Gastrocnemius medialis (tissue), 4 donors: ENCODE measurements at regions not wholly inside any gene's neighbourhood (a gene's known extent, or its start where the extent isn't known, plus 50 kb on each side); places are given as distances from the start of the nearest gene placed in this dataset.
A peak's percentile ranks its signal among the peaks of the same experiment; 100 is the strongest.

ENCODE experiments used
- ATAC-seq, 2 donors: fragments of 150-250 bp; one replicate each; pipeline ENCODE4 v1.9.1; 2016
- DNase-seq, 2 donors: peaks; one replicate each; pipeline ENCODE4 v3.0.0-alpha.2; 2019
- H3K27ac ChIP-seq, 4 donors: fragments of 200-600 bp; sonication (generic); 1 replicate in 1 of 4; 2 replicates in 3 of 4; pipeline ENCODE4 v1.5.1; 2016 to 2018; ENCODE audit warnings: mild to moderate bottlenecking in 2 of 4, moderate library complexity in 1 of 4
- H3K27me3 ChIP-seq, 3 donors: fragments of 200-600 bp; sonication (generic) in 2 of 3; 1 replicate in 1 of 3; 2 replicates in 2 of 3; pipeline versions ENCODE4 v1.5.1 to v1.6.0; 2016 to 2019; ENCODE audit warnings: mild to moderate bottlenecking in 1 of 3, moderate library complexity in 1 of 3
- H3K36me3 ChIP-seq, 2 donors: fragments of 200-600 bp; sonication (generic) in 1 of 2; one replicate each; pipeline ENCODE4 v1.5.1; 2017 to 2018
- H3K4me1 ChIP-seq, 2 donors: fragments of 200-600 bp; sonication (generic) in 1 of 2; one replicate each; pipeline ENCODE4 v1.5.1; 2016 to 2017; ENCODE audit warnings: mild to moderate bottlenecking in 2 of 2
- H3K4me3 ChIP-seq, 4 donors: fragments of 200-600 bp; sonication (generic) in 3 of 4; 1 replicate in 1 of 4; 2 replicates in 3 of 4; pipeline ENCODE4 v1.5.1; 2016 to 2019; ENCODE audit warnings: mild to moderate bottlenecking in 2 of 4
- H3K9me3 ChIP-seq, 3 donors: fragments of 200-600 bp; sonication (generic) in 2 of 3; 1 replicate in 1 of 3; 2 replicates in 2 of 3; pipeline ENCODE4 v1.5.1; 2016 to 2019
- POLR2A ChIP-seq, 2 donors: fragments of 450-650 bp; IDR thresholded peaks; one replicate each; pipeline ENCODE4 v1.6.1; 2017; ENCODE audit warnings: antibody characterized with exemption in 2 of 2, mild to moderate bottlenecking in 2 of 2, moderate library complexity in 2 of 2
- in situ Hi-C, 4 donors: fragments of 200-750 bp; cut with MboI; loops; one replicate each; pipeline versions ENCODE4 v1.15.0 to v1.8.0; 2017; ENCODE audit warnings: low sequenced_read_pairs in 4 of 4
- intact Hi-C: fragments of 100-400 bp; cut with DNase I; formaldehyde crosslinking; loops from one replicate; pipeline ENCODE4 v1.15.1; 2023; ENCODE audit warnings: low total_unique reads
- TF ChIP-seq, protein P1 (sequence below), 5 experiments: fragments of 450-650 bp in 3 of 5; fragments of 200-600 bp in 2 of 5; sonication (generic) in 2 of 5; IDR thresholded peaks in 4 of 5; conservative IDR thresholded peaks in 1 of 5; 1 replicate in 4 of 5; 2 replicates in 1 of 5; pipeline ENCODE4 v1.5.1; 2016 to 2019; ENCODE audit warnings: antibody characterized with exemption in 5 of 5, mild to moderate bottlenecking in 3 of 5, moderate library complexity in 3 of 5

DNA sequence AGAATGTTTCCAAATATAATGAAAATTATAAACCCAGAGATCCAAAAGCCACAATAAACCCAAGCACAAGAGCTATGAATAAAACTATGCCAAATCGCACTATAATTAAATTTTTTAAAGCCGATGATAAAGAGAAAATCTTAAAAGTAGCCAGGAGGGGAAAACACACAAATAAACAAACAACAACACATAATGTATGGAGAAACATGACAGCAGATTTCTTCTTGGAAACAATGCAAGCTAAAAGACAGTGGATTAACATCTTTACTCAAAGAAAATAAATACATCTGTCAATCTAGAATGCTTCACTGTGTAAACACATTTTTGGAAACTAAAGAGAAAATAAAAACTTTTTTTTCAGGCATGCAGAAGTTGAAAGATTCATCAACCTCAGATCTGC is 53.0 kb upstream of the SMOX start:
- in situ Hi-C loops (loop anchor here in 2 of 4 donors (25.0 kb wide), 2 partner anchors 208 to 333 kb away; partner anchors contain the start of genes ADISSP (in 1 of the 2) and PANK2 (in 1 of the 2)), intact Hi-C loops (no loop called here)
- no peak for ATAC-seq
- TF ChIP-seq POLR2A (IDR thresholded peaks at IDR 0.05), result no peak
- TF ChIP-seq, protein P1, sequence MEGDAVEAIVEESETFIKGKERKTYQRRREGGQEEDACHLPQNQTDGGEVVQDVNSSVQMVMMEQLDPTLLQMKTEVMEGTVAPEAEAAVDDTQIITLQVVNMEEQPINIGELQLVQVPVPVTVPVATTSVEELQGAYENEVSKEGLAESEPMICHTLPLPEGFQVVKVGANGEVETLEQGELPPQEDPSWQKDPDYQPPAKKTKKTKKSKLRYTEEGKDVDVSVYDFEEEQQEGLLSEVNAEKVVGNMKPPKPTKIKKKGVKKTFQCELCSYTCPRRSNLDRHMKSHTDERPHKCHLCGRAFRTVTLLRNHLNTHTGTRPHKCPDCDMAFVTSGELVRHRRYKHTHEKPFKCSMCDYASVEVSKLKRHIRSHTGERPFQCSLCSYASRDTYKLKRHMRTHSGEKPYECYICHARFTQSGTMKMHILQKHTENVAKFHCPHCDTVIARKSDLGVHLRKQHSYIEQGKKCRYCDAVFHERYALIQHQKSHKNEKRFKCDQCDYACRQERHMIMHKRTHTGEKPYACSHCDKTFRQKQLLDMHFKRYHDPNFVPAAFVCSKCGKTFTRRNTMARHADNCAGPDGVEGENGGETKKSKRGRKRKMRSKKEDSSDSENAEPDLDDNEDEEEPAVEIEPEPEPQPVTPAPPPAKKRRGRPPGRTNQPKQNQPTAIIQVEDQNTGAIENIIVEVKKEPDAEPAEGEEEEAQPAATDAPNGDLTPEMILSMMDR (IDR thresholded peaks at IDR 0.05 in 4 of 5, conservative IDR thresholded peaks at IDR 0.05 in 1 of 5), result no peak
- H3K27ac ChIP-seq, result no peak overlapping the region
- H3K27me3 ChIP-seq, result no peaks in the 10 kb centered on the region
- no peak overlapping the region for H3K4me3 ChIP-seq
- H3K9me3 ChIP-seq, result no peaks in the 10 kb centered on the region
- DNase-seq, result no peak
- H3K36me3 ChIP-seq, result no peaks in the 10 kb centered on the region
- H3K4me1 ChIP-seq, result no peaks in the 10 kb centered on the region

DNA sequence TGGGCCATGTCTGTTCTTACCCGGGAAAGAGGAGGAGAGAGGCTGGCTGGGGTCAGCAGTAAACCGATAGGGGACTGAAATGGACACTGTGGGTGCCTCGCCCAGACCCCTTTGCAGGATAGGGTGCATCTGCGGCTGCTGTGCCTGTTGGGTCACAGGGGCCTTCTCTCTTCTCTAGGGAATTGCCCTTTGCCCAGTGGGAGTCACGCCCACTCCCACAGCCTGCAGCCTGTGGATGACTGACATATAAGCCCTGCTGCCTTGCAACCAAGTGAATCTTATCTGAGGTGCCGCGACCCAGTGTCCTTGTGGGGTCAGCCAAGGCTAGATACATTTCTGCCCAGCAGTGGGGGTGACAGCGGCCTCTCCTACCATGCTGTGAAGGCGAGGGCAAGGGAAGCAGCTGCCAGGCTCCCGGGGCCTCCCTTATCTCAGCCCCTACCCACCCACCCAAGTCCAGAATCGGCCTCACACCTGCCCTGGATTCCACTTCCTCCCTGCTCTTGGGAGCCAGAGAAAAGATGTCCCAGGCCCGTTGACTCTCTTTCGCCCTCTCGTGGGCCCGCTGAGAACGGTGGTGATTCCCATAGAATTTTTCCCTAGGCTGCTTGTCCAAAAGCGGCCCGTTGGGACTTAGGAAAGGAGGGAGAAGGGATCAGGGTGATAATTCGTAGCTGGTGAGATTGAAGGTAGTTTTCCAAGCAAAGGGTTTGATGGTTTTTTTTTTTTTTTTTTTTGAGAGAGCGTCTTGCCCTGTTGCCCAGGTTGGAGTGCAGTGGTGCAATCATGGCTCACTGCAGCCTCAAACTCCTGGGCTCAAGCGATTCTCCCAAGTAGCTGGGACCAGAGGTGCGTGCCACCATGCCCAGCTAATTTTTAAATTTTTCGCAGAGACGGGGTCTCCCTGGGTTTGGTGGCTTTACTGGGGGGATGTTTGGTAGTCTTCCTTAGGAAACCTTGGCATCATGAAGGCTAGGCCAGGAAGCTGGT is 56.8 kb upstream of the SMOX start:
- Histone ChIP-seq H3K9me3 (no peaks in the 10 kb centered on the region), H3K27ac (no peak overlapping the region), H3K4me3 (no peak overlapping the region), H3K27me3 (no peaks in the 10 kb centered on the region), H3K36me3 (no peaks in the 10 kb centered on the region), H3K4me1 (no peaks in the 10 kb centered on the region)
- TF ChIP-seq POLR2A (IDR thresholded peaks at IDR 0.05), result no peak
- TF ChIP-seq, protein P1 (IDR thresholded peaks at IDR 0.05 in 4 of 5, conservative IDR thresholded peaks at IDR 0.05 in 1 of 5), result peak in 2 of 5 experiments; percentile 50 to 66
- in situ Hi-C loops (loop anchor here in 2 of 4 donors (25.0 kb wide), 2 partner anchors 204 to 329 kb away; partner anchors contain the start of genes ADISSP (in 1 of the 2) and PANK2 (in 1 of the 2)), intact Hi-C loops (no loop called here)
- ATAC-seq, result peak in 1 of 2 donors; percentile 55
- DNase-seq, result no peak

DNA sequence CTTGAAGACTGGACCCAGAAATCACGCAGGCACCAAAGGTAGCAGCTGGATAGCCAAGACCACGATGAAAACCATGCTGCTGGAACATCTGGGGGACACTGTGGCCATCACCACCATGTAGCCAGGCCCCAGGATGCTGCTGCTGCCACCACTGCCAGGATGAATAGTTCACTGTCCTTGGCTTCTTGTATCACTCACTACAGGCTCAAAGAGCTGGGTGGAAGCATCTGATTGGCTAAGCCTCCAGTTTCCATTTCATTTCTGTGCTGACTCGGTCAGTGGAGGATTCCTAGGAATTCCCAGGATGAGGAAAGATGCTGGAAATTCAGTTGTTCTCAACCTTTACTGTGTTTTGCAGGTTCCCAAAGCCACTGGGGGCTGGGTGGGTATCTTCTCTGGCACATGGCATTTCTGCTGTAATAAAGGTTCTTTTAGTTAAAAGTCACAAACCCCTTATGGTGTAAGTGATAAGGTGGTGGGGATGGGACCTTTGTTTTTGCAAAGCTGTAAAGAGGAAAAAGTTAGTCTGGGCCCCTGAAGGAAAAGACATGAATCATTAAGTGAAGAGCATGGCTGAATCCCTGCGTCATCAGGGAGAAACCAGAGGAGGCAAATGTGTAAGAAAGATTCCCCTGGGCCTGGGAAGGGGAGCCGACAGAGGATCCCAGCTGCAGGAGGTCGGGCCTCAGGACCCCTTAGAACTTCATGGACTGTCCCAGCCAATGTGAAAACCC is 57.7 kb upstream of the SMOX start:
- H3K9me3 ChIP-seq, result no peaks in the 10 kb centered on the region
- no peak for TF ChIP-seq POLR2A (IDR thresholded peaks at IDR 0.05)
- TF ChIP-seq, protein P1 (IDR thresholded peaks at IDR 0.05 in 4 of 5, conservative IDR thresholded peaks at IDR 0.05 in 1 of 5), result no peak
- intact Hi-C loops, result no loop called here
- H3K4me1 ChIP-seq, result no peaks in the 10 kb centered on the region
- H3K27me3 ChIP-seq, result no peaks in the 10 kb centered on the region
- DNase-seq, result no peak
- in situ Hi-C loops, result loop anchor here in 2 of 4 donors (25.0 kb wide), 2 partner anchors 204 to 329 kb away; partner anchors contain the start of genes ADISSP (in 1 of the 2) and PANK2 (in 1 of the 2)
- ATAC-seq, result no peak
- H3K27ac ChIP-seq, result no peak overlapping the region
- no peaks in the 10 kb centered on the region for H3K36me3 ChIP-seq
- H3K4me3 ChIP-seq, result no peak overlapping the region

DNA sequence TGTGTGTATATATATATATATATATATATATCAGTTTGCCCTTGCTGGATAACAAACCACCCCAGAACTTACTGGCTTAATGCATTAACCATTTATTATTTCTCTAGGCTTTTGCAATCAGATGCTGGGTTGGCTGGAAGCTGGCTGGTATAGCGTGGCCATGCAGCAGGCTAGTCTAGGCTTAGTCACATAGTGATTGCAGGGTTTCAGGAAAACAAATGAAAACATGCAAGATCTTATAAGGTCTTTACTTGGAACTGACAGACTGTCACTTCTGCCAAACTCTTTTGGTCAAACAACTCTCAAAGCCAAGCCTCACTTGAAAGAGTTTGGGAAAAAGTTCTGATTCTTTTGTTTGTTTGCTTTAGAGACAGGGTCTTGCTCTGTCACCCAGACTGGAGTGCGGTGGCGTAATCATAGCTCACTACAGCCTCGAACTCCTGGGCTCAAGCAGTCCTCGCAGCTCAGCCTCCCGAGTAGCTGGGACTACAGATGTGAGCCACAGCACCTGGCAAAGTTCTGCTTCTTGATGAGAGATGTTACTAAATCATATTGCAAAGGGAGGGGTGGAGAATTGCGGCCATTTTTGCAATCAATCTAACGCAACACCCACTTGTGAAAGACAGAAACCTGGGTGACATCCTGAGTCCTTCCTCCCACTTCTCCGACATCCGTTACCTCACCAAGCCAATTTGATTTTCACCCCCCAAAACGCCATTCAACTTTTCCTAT is 58.7 kb upstream of the SMOX start:
- DNase-seq, result no peak
- ATAC-seq, result no peak
- Histone ChIP-seq H3K4me3 (no peak overlapping the region), H3K9me3 (no peaks in the 10 kb centered on the region), H3K36me3 (no peaks in the 10 kb centered on the region), H3K27me3 (no peaks in the 10 kb centered on the region), H3K4me1 (no peaks in the 10 kb centered on the region), H3K27ac (no peak overlapping the region)
- no peak for TF ChIP-seq POLR2A (IDR thresholded peaks at IDR 0.05)
- TF ChIP-seq, protein P1 (IDR thresholded peaks at IDR 0.05 in 4 of 5, conservative IDR thresholded peaks at IDR 0.05 in 1 of 5), result no peak
- intact Hi-C loops (loop anchor here (5.0 kb wide), 1 partner anchor 303 kb away; the partner anchor contains the start of gene CENPB), in situ Hi-C loops (loop anchor here (10.0 to 25.0 kb wide), 3 partner anchors 203 to 328 kb away; partner anchors contain the start of genes PANK2 (in 4 of the 4) and ADISSP (in 1 of the 4))
